ENCODE measurements at regions not wholly inside any gene's neighbourhood (a gene's known extent, or its start where the extent isn't known, plus 50 kb on each side); places are given as distances from the start of the nearest gene placed in this dataset.

DNA sequence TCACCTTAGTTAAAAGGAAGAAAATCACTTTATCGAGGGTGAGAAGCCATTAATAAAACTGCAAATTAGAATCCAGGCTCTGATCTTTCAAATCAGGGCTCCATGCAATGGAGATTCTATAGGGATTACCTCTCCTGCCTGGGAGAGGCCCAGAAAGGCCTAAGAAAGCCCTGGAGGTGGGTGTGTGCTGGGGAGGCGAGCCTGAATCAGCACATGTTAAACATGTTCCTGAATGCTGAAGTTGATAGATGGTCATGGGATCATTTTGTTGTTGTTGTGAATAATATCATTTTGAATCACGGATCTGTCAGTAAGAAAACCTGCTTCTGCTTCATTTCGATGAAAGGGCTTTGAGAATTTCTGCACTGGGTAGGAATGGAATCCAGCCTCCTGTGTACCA is 254.3 kb downstream of the ACKR3 start:
- Histone ChIP-seq H3K4me3 (ENCODE audit: low read length) (no peak overlapping the region), H3K4me1 (ENCODE audit: insufficient read depth, low read length) (peaks cover 43% of the 10 kb centered on the region), H3K9ac (ENCODE audit: low read depth, low read length) (no peak overlapping the region), H3K27ac (ENCODE audit: low read depth, low read length) (peak overlapping the region; percentile 26; the same call in 1 of the 2 replicates), H3K9me3 (ENCODE audit: insufficient read depth, low read depth, low read length) (0 out of 2 replicates have a peak, but pooled peaks cover 2% of the 10 kb centered on the region), H3K27me3 (ENCODE audit: insufficient read depth, low read length) (no peaks in the 10 kb centered on the region), H3K36me3 (ENCODE audit: insufficient read depth, low read length) (no peaks in the 10 kb centered on the region)
- WGBS, result 90% methylated on average over 4 of the region's 4 CpGs

DNA sequence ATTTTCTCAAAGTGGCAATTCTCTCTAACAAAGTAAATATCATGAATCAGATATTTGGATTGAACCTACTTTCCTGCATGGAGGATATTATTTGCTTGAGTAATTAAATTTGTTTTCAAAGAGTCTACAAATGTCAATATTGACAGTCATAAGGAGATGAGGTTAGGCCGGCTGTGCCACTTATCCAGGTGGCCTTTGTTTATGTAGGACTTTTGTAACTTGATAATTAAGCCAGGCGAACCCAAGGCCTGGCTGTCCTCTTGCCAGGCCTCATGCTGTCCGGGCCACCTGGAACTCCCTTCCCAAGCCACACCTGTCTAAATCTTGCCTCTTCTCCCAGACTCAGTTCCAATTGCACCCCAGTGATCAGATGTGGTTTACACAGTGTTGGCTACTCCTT is 255.2 kb downstream of the ACKR3 start:
- Histone ChIP-seq H3K27ac (ENCODE audit: low read depth, low read length) (no peak overlapping the region), H3K9ac (ENCODE audit: low read depth, low read length) (no peak overlapping the region), H3K4me1 (ENCODE audit: insufficient read depth, low read length) (peaks cover 43% of the 10 kb centered on the region), H3K36me3 (ENCODE audit: insufficient read depth, low read length) (no peaks in the 10 kb centered on the region), H3K9me3 (ENCODE audit: insufficient read depth, low read depth, low read length) (0 out of 2 replicates have a peak, but pooled peaks cover 2% of the 10 kb centered on the region), H3K4me3 (ENCODE audit: low read length) (no peak overlapping the region), H3K27me3 (ENCODE audit: insufficient read depth, low read length) (no peaks in the 10 kb centered on the region)
- 78% methylated on average over 3 of the region's 3 CpGs for WGBS

DNA sequence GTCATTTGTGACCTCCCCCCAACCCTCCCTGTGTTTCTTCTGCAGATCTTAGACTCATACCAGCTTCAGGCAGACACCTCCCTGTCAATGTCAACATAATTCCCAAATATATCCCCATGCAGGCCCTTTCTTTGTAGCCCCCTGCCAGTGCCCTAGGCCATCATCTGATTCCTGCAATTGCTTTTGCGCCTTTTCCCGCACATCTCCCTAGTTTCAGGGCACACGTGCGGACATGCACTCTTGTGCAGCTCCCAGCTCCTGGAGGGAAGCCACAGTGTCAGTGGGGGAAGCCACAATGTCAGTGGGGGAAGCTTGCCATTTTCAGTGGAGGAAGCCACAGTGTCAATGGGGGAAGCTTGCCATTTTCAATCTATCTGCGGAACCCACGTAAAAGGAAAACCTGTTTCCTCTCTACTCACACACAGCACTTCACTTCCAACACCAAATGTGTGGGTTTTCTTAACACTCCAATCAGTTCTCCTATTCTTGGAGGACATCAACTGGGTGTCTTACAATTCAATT is 256.4 kb downstream of the ACKR3 start:
- no peaks in the 10 kb centered on the region for H3K27me3 ChIP-seq (ENCODE audit: insufficient read depth, low read length)
- WGBS, result 94% methylated on average over 6 of the region's 6 CpGs
- H3K9me3 ChIP-seq (ENCODE audit: insufficient read depth, low read depth, low read length), result 0 out of 2 replicates have a peak, but pooled peaks cover 2% of the 10 kb centered on the region
- H3K27ac ChIP-seq (ENCODE audit: low read depth, low read length), result no peak overlapping the region
- H3K9ac ChIP-seq (ENCODE audit: low read depth, low read length), result no peak overlapping the region
- H3K36me3 ChIP-seq (ENCODE audit: insufficient read depth, low read length), result no peaks in the 10 kb centered on the region
- peaks cover 43% of the 10 kb centered on the region for H3K4me1 ChIP-seq (ENCODE audit: insufficient read depth, low read length)
- no peak overlapping the region for H3K4me3 ChIP-seq (ENCODE audit: low read length)

DNA sequence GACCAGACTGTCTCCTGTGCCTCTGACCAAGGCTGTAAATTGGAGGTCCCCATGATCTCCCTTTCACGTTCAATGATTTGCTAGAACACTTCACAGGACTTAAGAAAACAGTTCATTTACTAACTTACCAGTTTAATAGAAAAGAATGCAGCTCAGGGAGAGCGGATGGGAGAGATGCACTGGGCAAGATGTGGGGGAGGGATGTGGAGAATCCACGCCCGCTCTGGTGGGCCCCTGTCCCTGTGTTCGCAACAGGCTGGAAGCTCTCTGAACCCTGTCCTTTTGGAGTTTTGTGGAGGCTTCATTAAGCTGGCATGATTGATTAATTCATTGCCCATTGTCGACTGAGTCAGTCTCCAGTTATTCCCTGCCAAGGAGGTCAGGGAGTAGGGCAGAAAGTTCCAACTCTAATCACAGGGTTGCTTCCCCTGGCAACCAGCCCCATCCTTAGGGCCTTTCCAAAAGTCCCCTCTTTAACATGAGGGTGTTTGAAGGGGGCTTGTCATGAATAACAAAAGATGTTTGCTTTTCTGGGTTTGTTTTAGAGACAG is 257.1 kb downstream of the ACKR3 start:
- Histone ChIP-seq H3K27me3 (ENCODE audit: insufficient read depth, low read length) (no peaks in the 10 kb centered on the region), H3K9me3 (ENCODE audit: insufficient read depth, low read depth, low read length) (0 out of 2 replicates have a peak, but pooled peaks cover 1% of the 10 kb centered on the region), H3K27ac (ENCODE audit: low read depth, low read length) (no peak overlapping the region), H3K36me3 (ENCODE audit: insufficient read depth, low read length) (no peaks in the 10 kb centered on the region), H3K4me3 (ENCODE audit: low read length) (no peak overlapping the region), H3K9ac (ENCODE audit: low read depth, low read length) (no peak overlapping the region), H3K4me1 (ENCODE audit: insufficient read depth, low read length) (peaks cover 43% of the 10 kb centered on the region)
- 88% methylated on average over 6 of the region's 6 CpGs for WGBS

DNA sequence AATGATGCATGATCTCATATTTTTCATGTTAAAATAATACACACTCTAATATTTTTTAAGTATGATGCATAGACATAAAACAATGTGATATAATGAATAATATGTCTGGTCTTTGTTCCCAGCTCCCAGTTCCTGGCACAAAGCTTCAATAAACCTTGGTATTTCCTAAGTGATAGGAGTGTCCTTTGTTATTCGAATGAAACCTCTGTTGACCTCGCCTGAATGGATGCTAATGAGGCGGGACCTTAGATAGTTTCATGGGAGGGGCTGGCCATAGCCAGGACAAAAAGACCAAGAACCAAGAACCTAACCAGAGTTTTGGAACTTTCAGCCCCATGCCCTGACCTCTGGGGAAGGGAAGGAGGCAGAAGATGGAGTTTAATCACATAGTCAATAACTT is 257.7 kb upstream of the COPS8 start:
- H3K27ac ChIP-seq (ENCODE audit: low read depth, low read length), result no peak overlapping the region
- 14% methylated on average over 3 of the region's 3 CpGs for WGBS

DNA sequence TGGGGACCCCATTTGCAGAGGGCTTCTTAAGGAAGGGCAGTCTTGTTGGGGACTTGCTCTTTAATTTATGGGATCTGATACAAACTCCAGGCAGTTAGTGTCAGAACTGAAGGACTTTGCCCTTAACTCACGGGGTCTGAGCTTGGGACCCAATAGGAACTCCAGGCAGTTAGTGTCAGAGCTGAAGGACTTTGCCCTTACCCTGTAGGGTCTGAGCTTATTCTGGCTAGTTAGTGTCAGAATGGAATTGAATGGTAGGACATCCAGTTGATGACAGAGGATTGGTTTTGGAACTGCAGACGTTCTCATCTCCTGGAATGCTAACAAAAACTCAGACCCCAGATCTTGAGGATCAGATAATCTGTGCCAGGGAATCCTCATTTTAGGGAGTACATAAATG is 256.9 kb upstream of the COPS8 start:
- Histone ChIP-seq H3K4me1 (ENCODE audit: insufficient read depth, low read length) (peaks cover 34% of the 10 kb centered on the region), H3K36me3 (ENCODE audit: insufficient read depth, low read length) (no peaks in the 10 kb centered on the region), H3K27ac (ENCODE audit: low read depth, low read length) (no peak overlapping the region), H3K27me3 (ENCODE audit: insufficient read depth, low read length) (no peaks in the 10 kb centered on the region), H3K4me3 (ENCODE audit: low read length) (no peak overlapping the region), H3K9me3 (ENCODE audit: insufficient read depth, low read depth, low read length) (no peaks in the 10 kb centered on the region), H3K9ac (ENCODE audit: low read depth, low read length) (no peak overlapping the region)
- 92% methylated on average over 2 of the region's 2 CpGs for WGBS

More for the DNA sequence above, 257.7 kb upstream of the COPS8 start:
- H3K9ac ChIP-seq (ENCODE audit: low read depth, low read length), result no peak overlapping the region
- peaks cover 43% of the 10 kb centered on the region for H3K4me1 ChIP-seq (ENCODE audit: insufficient read depth, low read length)
- no peak overlapping the region for H3K4me3 ChIP-seq (ENCODE audit: low read length)
- H3K9me3 ChIP-seq (ENCODE audit: insufficient read depth, low read depth, low read length), result no peaks in the 10 kb centered on the region
- H3K27me3 ChIP-seq (ENCODE audit: insufficient read depth, low read length), result no peaks in the 10 kb centered on the region
- H3K36me3 ChIP-seq (ENCODE audit: insufficient read depth, low read length), result no peaks in the 10 kb centered on the region

DNA sequence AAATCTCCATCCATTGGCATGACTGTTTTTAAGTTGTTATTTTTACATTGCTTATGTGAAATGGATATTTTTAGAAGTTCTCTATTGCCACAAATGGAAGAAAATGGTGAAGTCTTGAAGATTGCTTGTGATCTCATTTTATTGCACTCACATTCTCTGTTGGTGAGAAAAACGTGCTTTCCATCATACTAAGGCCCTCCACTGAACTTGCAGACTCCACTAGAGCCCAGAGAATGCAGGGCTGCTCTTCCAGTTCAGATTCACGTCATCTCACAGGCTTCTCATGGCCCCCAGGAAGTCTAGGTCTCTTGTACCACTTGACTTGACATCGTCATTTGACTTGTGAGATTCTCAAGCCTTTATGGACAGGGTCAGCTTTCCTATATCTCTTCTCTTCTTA is 254.8 kb upstream of the COPS8 start:
- H3K9me3 ChIP-seq (ENCODE audit: insufficient read depth, low read depth, low read length), result no peaks in the 10 kb centered on the region
- no peaks in the 10 kb centered on the region for H3K27me3 ChIP-seq (ENCODE audit: insufficient read depth, low read length)
- H3K27ac ChIP-seq (ENCODE audit: low read depth, low read length), result no peak overlapping the region
- WGBS, result 95% methylated on average over 3 of the region's 3 CpGs
- H3K4me3 ChIP-seq (ENCODE audit: low read length), result no peak overlapping the region
- peaks cover 18% of the 10 kb centered on the region for H3K4me1 ChIP-seq (ENCODE audit: insufficient read depth, low read length)
- no peak overlapping the region for H3K9ac ChIP-seq (ENCODE audit: low read depth, low read length)
- H3K36me3 ChIP-seq (ENCODE audit: insufficient read depth, low read length), result no peaks in the 10 kb centered on the region

DNA sequence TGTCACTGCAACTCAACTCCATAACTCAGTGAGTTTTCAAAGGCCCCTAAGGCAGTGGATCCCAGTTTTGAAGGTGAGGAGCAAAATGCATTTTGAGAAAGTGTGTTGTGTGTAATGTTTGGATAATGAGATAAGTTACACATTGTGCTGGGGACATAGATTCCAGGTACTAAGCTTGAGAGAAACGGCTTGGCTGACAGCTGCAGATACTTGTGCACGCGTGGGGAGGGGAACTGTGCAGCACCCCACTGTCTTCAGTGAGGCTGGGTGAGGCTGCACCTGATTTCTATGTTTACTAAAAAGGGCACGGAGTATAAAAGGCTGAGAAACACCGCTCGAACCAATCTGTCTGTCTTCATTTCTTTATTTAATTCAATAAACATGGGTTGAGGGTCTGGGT is 254.0 kb upstream of the COPS8 start:
- 96% methylated on average over 6 of the region's 6 CpGs for WGBS
- no peak overlapping the region for H3K4me3 ChIP-seq (ENCODE audit: low read length)
- H3K9ac ChIP-seq (ENCODE audit: low read depth, low read length), result no peak overlapping the region
- no peak overlapping the region for H3K27ac ChIP-seq (ENCODE audit: low read depth, low read length)
- no peaks in the 10 kb centered on the region for H3K36me3 ChIP-seq (ENCODE audit: insufficient read depth, low read length)
- peaks cover 18% of the 10 kb centered on the region for H3K4me1 ChIP-seq (ENCODE audit: insufficient read depth, low read length)
- H3K9me3 ChIP-seq (ENCODE audit: insufficient read depth, low read depth, low read length), result 0 out of 2 replicates have a peak, but pooled peaks cover 2% of the 10 kb centered on the region
- H3K27me3 ChIP-seq (ENCODE audit: insufficient read depth, low read length), result no peaks in the 10 kb centered on the region

DNA sequence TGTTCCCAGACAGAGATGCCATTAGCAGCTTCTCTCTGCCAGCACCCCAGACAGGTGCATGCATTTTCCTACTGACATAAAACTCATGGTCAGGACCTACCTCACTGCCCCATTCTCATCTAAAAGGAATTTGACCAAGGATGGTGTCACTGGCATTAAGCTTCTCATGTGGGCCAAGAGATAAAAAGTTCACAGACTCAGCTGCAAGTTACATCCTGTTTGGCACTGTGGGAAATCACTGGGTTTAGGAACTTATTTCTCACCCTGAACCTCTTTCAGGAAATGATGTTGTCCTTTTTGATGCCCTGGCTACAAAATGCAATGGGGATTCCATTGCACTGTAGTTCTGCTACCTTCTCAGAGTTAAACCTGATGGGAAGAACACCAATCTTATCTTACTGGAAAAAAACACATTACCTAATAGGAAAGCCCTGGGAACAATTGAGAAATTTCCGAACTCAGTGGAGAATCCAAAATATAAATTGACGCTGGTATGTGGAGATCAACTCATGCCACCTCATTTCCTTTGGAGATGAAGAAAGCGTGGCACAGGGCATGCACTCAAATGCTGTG is 252.1 kb upstream of the COPS8 start:
- no peaks in the 10 kb centered on the region for H3K27me3 ChIP-seq (ENCODE audit: insufficient read depth, low read length)
- H3K9me3 ChIP-seq (ENCODE audit: insufficient read depth, low read depth, low read length), result 0 out of 2 replicates have a peak, but pooled peaks cover 2% of the 10 kb centered on the region
- H3K4me3 ChIP-seq (ENCODE audit: low read length), result no peak overlapping the region
- H3K4me1 ChIP-seq (ENCODE audit: insufficient read depth, low read length), result peaks cover 2% of the 10 kb centered on the region; the same call in 1 of the 2 replicates
- H3K9ac ChIP-seq (ENCODE audit: low read depth, low read length), result no peak overlapping the region
- 96% methylated on average over 3 of the region's 3 CpGs for whole genome bisulfite sequencing
- no peak overlapping the region for H3K27ac ChIP-seq (ENCODE audit: low read depth, low read length)
- H3K36me3 ChIP-seq (ENCODE audit: insufficient read depth, low read length), result no peaks in the 10 kb centered on the region

DNA sequence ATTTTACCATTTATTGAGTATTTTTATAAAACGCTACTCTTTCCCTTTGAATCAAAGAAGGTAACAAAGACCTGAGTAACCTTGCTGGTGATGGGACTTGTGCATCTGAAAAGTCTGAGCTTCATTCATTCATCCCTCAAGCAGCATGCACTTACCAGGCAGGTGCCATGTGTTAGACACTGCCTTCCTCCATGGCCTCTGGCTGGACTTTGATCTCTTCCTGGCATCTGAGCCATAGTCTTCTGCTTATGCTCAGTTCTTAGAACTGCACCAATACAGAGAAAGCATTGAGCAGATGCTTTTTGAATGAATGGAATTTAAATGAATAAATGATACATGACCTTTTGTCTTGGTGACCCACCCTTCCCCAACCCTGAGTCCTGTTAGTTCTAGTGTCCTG is 251.4 kb upstream of the COPS8 start:
- Histone ChIP-seq H3K9ac (ENCODE audit: low read depth, low read length) (no peak overlapping the region), H3K9me3 (ENCODE audit: insufficient read depth, low read depth, low read length) (0 out of 2 replicates have a peak, but pooled peaks cover 2% of the 10 kb centered on the region), H3K4me3 (ENCODE audit: low read length) (no peak overlapping the region), H3K4me1 (ENCODE audit: insufficient read depth, low read length) (no peaks in the 10 kb centered on the region), H3K27ac (ENCODE audit: low read depth, low read length) (no peak overlapping the region), H3K27me3 (ENCODE audit: insufficient read depth, low read length) (no peaks in the 10 kb centered on the region), H3K36me3 (ENCODE audit: insufficient read depth, low read length) (no peaks in the 10 kb centered on the region)
- 100% methylated on average over 1 of the region's 1 CpG for WGBS

DNA sequence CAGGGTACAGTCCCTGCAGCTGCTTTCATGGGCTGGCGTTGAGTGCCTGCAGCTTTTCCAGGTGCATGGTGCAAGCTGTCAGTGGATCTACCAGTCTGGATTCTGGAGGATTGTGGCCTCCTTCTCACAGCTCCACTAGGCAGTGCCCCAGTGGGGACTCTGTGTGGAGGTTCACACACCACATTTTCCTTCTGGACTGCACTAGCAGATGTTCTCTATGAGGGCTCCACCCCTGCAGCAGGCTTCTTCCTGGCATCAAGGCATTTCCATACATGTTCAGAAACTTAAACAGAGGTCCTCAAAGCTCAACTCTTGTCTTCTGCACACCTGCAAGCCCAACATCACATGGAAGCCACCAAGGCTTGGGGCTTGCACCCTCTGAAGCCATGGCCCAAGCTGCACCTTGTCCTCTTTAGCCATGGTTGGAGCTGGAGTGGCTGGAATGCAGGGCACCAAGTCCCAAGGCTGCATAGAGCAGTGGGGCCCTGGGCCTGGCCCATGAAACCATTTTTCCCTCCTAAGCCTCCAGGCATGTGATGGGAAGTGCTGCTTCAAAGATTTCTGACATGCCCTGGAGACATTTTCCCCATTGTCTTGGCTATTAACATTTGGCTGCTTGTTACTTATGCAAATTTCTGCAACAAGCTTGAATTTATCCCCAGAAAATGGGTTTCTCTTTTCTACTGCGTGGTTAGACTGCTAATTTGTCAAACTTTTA is 250.2 kb upstream of the COPS8 start:
- 96% methylated on average over 2 of the region's 2 CpGs for WGBS

More for the DNA sequence above, 250.2 kb upstream of the COPS8 start:
- no peak overlapping the region for H3K4me3 ChIP-seq (ENCODE audit: low read length)
- no peak overlapping the region for H3K9ac ChIP-seq (ENCODE audit: low read depth, low read length)
- 0 out of 2 replicates have a peak, but pooled peaks cover 2% of the 10 kb centered on the region for H3K9me3 ChIP-seq (ENCODE audit: insufficient read depth, low read depth, low read length)
- H3K27me3 ChIP-seq (ENCODE audit: insufficient read depth, low read length), result no peaks in the 10 kb centered on the region
- H3K4me1 ChIP-seq (ENCODE audit: insufficient read depth, low read length), result no peaks in the 10 kb centered on the region
- no peak overlapping the region for H3K27ac ChIP-seq (ENCODE audit: low read depth, low read length)
- no peaks in the 10 kb centered on the region for H3K36me3 ChIP-seq (ENCODE audit: insufficient read depth, low read length)

Measured in HUES64 (cell line).